SU-DHL-6 (cell line): ENCODE measurements at regions not wholly inside any gene's neighbourhood (a gene's known extent, or its start where the extent isn't known, plus 50 kb on each side); places are given as distances from the start of the nearest gene placed in this dataset.

ENCODE experiments used
- EZH2phosphoT487 ChIP-seq: fragments of 200-600 bp; sonication (generic), shearing (Covaris generic); conservative IDR thresholded peaks from 2 replicates; pipeline ENCODE4 v1.6.1; 2018; ENCODE audit warnings: mild to moderate bottlenecking, antibody characterized with exemption, low read length, moderate library complexity, mixed read lengths
- TF ChIP-seq, protein P1 (sequence below): fragments of 200-600 bp; sonication (generic); IDR thresholded peaks from one replicate; pipeline ENCODE4 v1.5.1; 2017; ENCODE audit warnings: antibody characterized with exemption, mild to moderate bottlenecking, low read length, moderate library complexity; ENCODE audit not compliant: insufficient read depth, poor library complexity, severe bottlenecking

DNA sequence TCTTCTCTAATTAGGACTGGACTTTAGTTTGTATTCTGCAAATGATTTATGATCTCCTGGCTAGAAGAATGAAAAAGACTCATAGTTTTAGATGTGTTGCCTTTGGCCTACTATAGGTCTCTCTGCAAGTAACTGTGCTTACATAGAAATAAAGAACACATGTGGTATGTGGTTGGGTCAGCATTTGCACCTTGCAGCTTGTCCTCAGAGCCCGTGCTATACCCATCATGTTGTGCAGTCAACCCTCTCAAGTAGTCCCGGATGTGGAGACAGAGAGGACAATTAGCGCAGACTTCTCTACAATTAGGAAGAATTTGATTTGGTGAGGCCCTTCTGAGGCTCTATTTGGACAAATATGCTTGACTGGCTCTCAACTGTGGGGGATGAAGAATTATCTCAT is 203.7 kb upstream of the ITGA4 start:
- TF ChIP-seq, protein P1, sequence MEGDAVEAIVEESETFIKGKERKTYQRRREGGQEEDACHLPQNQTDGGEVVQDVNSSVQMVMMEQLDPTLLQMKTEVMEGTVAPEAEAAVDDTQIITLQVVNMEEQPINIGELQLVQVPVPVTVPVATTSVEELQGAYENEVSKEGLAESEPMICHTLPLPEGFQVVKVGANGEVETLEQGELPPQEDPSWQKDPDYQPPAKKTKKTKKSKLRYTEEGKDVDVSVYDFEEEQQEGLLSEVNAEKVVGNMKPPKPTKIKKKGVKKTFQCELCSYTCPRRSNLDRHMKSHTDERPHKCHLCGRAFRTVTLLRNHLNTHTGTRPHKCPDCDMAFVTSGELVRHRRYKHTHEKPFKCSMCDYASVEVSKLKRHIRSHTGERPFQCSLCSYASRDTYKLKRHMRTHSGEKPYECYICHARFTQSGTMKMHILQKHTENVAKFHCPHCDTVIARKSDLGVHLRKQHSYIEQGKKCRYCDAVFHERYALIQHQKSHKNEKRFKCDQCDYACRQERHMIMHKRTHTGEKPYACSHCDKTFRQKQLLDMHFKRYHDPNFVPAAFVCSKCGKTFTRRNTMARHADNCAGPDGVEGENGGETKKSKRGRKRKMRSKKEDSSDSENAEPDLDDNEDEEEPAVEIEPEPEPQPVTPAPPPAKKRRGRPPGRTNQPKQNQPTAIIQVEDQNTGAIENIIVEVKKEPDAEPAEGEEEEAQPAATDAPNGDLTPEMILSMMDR = no peak
- no peak for TF ChIP-seq EZH2phosphoT487
